ENCODE measurements at regions not wholly inside any gene's neighbourhood (a gene's known extent, or its start where the extent isn't known, plus 50 kb on each side); places are given as distances from the start of the nearest gene placed in this dataset.

GRCh38 chr9:113807173-113808061, 68.7 kb upstream of the ZNF618 start:
- Histone ChIP-seq H3K9me3 (no peaks in the 10 kb centered on the region), H3K36me3 (no peaks in the 10 kb centered on the region), H3K4me1 (peaks cover 0 to 15% (median 2%) of the 10 kb centered on the region in 12 donors), H3K4me3 (peak overlapping the region in 8 of 12 donors; percentile 2 to 35 (median 24)), H3K27ac (no peak overlapping the region), H3K27me3 (peaks cover 0 to 9% (median 0%) of the 10 kb centered on the region in 9 donors)
- WGBS, 4 donors, result 21 to 29% (median 25%) methylated on average over 11 to 15 of the region's 15 CpGs
- peak in 4 of 5 donors; percentile 24 to 43 (median 34) for DNase-seq
- intact Hi-C loops (cut with DNase I), result loop anchor here in 9 of 10 donors (1.0 to 5.0 kb wide), 9 partner anchors 55 to 485 kb away; partner anchors contain the start of gene ZNF618 (in 3 of the 9)
- no peak for TF ChIP-seq POLR2A (IDR thresholded peaks at IDR 0.05)
- peak; percentile 81 to 94 (median 89) for TF ChIP-seq CTCF (IDR thresholded peaks at IDR 0.05)
- peak in 3 of 4 donors; percentile 61 to 76 (median 70) for ATAC-seq

- Histone ChIP-seq H3K27ac (no peak overlapping the region), H3K9me3 (no peaks in the 10 kb centered on the region), H3K27me3 (peaks cover 0 to 14% (median 3%) of the 10 kb centered on the region in 9 donors), H3K4me3 (no peak overlapping the region), H3K4me1 (peaks cover 0 to 15% (median 2%) of the 10 kb centered on the region in 12 donors), H3K36me3 (no peaks in the 10 kb centered on the region)
- 67 to 75% (median 70%) methylated on average over 10 of the region's 10 CpGs for WGBS, 4 donors
- TF ChIP-seq POLR2A (IDR thresholded peaks at IDR 0.05) (no peak), CTCF (IDR thresholded peaks at IDR 0.05) (no peak)
- intact Hi-C loops (cut with DNase I), result loop anchor here in 6 of 10 donors (5.0 kb wide), 5 partner anchors 54 to 484 kb away; partner anchors contain the start of gene ZNF618 (in 2 of the 6)
- ATAC-seq (peak in 3 of 4 donors; percentile 50 to 88 (median 80)), DNase-seq (peak in 2 of 5 donors; percentile 32 to 38)
Observed at GRCh38 chr9:113808391-113809358, 67.4 kb upstream of the ZNF618 start.

GRCh38 chr9:113817171-113817570, 58.9 kb upstream of the ZNF618 start:
- DNase-seq (no peak), ATAC-seq (no peak)
- Histone ChIP-seq H3K27ac (no peak overlapping the region), H3K4me3 (no peak overlapping the region), H3K27me3 (peaks cover 0 to 8% (median 3%) of the 10 kb centered on the region in 9 donors), H3K4me1 (no peaks in the 10 kb centered on the region), H3K9me3 (peaks cover 0 to 12% (median 0%) of the 10 kb centered on the region in 12 donors), H3K36me3 (no peaks in the 10 kb centered on the region)
- intact Hi-C loops (cut with DNase I), result no loop called here
- TF ChIP-seq POLR2A (IDR thresholded peaks at IDR 0.05) (no peak), CTCF (IDR thresholded peaks at IDR 0.05) (no peak)
